GM12878 (cell line): ENCODE measurements at regions not wholly inside any gene's neighbourhood (a gene's known extent, or its start where the extent isn't known, plus 50 kb on each side); places are given as distances from the start of the nearest gene placed in this dataset.

Experiments used
- ATAC-seq: fragments of 200-7000 bp; cut with Tn5 transposase; 3 replicates; pipeline ENCODE4 v1.9.1; 2020; ENCODE audit warnings: mild to moderate bottlenecking, moderate library complexity
- BruUV-seq: library from RNA; stranded (reverse); fragments of 400-500 nt; replicated peaks from 2 replicates; lab custom pipeline; 2021; lab: Mats Ljungman, UMichigan
- CTCF ChIA-PET: fragments of 300-600 bp; sonication (Branson Sonifier 250); formaldehyde crosslinking; extraction: SDS; loops from one replicate; lab custom pipeline; 2021; ENCODE audit warnings: inconsistent platforms; lab: Yijun Ruan, JAX
- POLR2A ChIA-PET: fragments of 350-600 bp; formaldehyde crosslinking; extraction: SDS; loops from one replicate; lab custom pipeline; 2021; ENCODE audit warnings: inconsistent platforms; lab: Charles Lee
- RAD21 ChIA-PET: fragments of 300-600 bp; sonication (Branson Sonifier 250); formaldehyde crosslinking; loops from one replicate; lab custom pipeline; 2023; ENCODE audit warnings: antibody characterized with exemption; ENCODE audit not compliant: unreplicated experiment; lab: Charles Lee
- SMC1A ChIA-PET: fragments of 300-600 bp; sonication (Branson Sonifier 250); formaldehyde crosslinking; loops from one replicate; lab custom pipeline; 2023; ENCODE audit not compliant: unreplicated experiment, uncharacterized antibody; lab: Charles Lee
- DNase-seq: peaks from one replicate; pipeline ENCODE4 v3.0.0-alpha.2; 2011; ENCODE audit warnings: low read depth, low spot score
- FAIRE-seq: peaks from 3 replicates; lab custom pipeline; 2011; peaks lifted over from hg19 to GRCh38; lab: Jason Lieb, UNC
- H2AFZ ChIP-seq: 2 replicates; pipeline ENCODE4 v1.6.0; 2011; ENCODE audit warnings: low read depth, low read length, control low read depth; ENCODE audit not compliant: control insufficient read depth
- H3K27ac ChIP-seq: 2 replicates; pipeline ENCODE4 v1.5.1; 2011; ENCODE audit warnings: control low read depth; ENCODE audit not compliant: control insufficient read depth, insufficient read depth
- H3K27me3 ChIP-seq, 2 experiments: replicated peaks in 1 of 2; 2 replicates each; pipeline versions ENCODE4 v1.6.0 to v1.6.1; 2011; ENCODE audit warnings: low read length in 1 of 2; ENCODE audit not compliant: control insufficient read depth in 2 of 2, insufficient read depth in 2 of 2
- H3K36me3 ChIP-seq, 2 experiments: 2 replicates each; pipeline ENCODE4 v1.5.1; 2011; ENCODE audit warnings: low read length in 1 of 2; ENCODE audit not compliant: control insufficient read depth in 2 of 2, insufficient read depth in 2 of 2
- H3K4me1 ChIP-seq: 2 replicates; pipeline ENCODE4 v1.6.1; 2011; ENCODE audit warnings: mild to moderate bottlenecking, low read length, moderate library complexity, mixed read lengths; ENCODE audit not compliant: control insufficient read depth, insufficient read depth
- H3K4me2 ChIP-seq: 2 replicates; pipeline ENCODE4 v1.6.0; 2011; ENCODE audit warnings: control low read depth; ENCODE audit not compliant: control insufficient read depth, insufficient read depth
- H3K4me3 ChIP-seq: fragments of 200-600 bp; sonication (generic); 2 replicates; pipeline ENCODE4 v1.5.1; 2016
- H3K79me2 ChIP-seq: 2 replicates; pipeline ENCODE4 v1.6.0; 2011; ENCODE audit warnings: low read length; ENCODE audit not compliant: control insufficient read depth, insufficient read depth
- H3K9ac ChIP-seq: 2 replicates; pipeline ENCODE4 v1.8.0; 2011; ENCODE audit warnings: low read length, control low read depth, mixed read lengths; ENCODE audit not compliant: control insufficient read depth, insufficient read depth
- H3K9me3 ChIP-seq: replicated peaks from 3 replicates; pipeline ENCODE4 v1.5.1; 2011; ENCODE audit warnings: mild to moderate bottlenecking, low read length; ENCODE audit not compliant: control insufficient read depth, insufficient read depth
- H4K20me1 ChIP-seq: 2 replicates; pipeline ENCODE4 v1.6.0; 2011; ENCODE audit not compliant: control insufficient read depth, insufficient read depth
- BHLHE40 ChIP-seq, 2 experiments: fragments of 450-650 bp in 1 of 2; IDR thresholded peaks; 2 replicates each; pipeline ENCODE4 v1.6.1; 2011 to 2017; ENCODE audit warnings: low read depth in 2 of 2, borderline replicate concordance in 1 of 2, improper control_type of control experiment in 1 of 2, low read length in 1 of 2, mild to moderate bottlenecking in 1 of 2
- BRCA1 ChIP-seq: IDR thresholded peaks from 2 replicates; pipeline ENCODE4 v1.6.1; 2011; ENCODE audit warnings: low read depth, low read length, improper control_type of control experiment
- CREB1 ChIP-seq: IDR thresholded peaks from 2 replicates; pipeline ENCODE4 v1.6.1; 2012; ENCODE audit warnings: low read depth, mild to moderate bottlenecking, inconsistent platforms
- KAT2A ChIP-seq: conservative IDR thresholded peaks from 2 replicates; pipeline ENCODE4 v1.6.1; 2011; ENCODE audit warnings: low read depth, low read length; ENCODE audit not compliant: control insufficient read depth
- MEF2A ChIP-seq: IDR thresholded peaks from 2 replicates; pipeline ENCODE4 v1.6.1; 2011; ENCODE audit warnings: low read depth, mild to moderate bottlenecking, low read length, moderate library complexity; ENCODE audit not compliant: insufficient read depth
- MLLT1 ChIP-seq: fragments of 450-650 bp; IDR thresholded peaks from 2 replicates; pipeline ENCODE4 v1.6.1; 2016; ENCODE audit warnings: mild to moderate bottlenecking
- MYB ChIP-seq: fragments of 150-350 bp; IDR thresholded peaks from 2 replicates; pipeline ENCODE4 v1.6.1; 2014; ENCODE audit warnings: mild to moderate bottlenecking, low read depth, low read length, borderline replicate concordance
- RB1 ChIP-seq: fragments of 450-650 bp; formaldehyde crosslinking; IDR thresholded peaks from 2 replicates; pipeline ENCODE4 v1.6.1; 2017; ENCODE audit warnings: mild to moderate bottlenecking, borderline replicate concordance
- RCOR1 ChIP-seq: conservative IDR thresholded peaks from 2 replicates; pipeline ENCODE4 v1.6.1; 2012; ENCODE audit warnings: low read depth, low read length, improper control_type of control experiment
- RUNX3 ChIP-seq: IDR thresholded peaks from 2 replicates; pipeline ENCODE4 v1.6.1; 2012; ENCODE audit warnings: low read length, inconsistent platforms
- SKIL ChIP-seq: fragments of 450-650 bp; IDR thresholded peaks from 2 replicates; pipeline ENCODE4 v1.6.1; 2017; ENCODE audit warnings: mild to moderate bottlenecking, low read depth, inconsistent platforms; ENCODE audit not compliant: poor library complexity, severe bottlenecking
- WGBS: methylation state at CpG from one replicate; pipeline ENCODE4 v1.1.6; 2016; ENCODE audit warnings: low lambda C conversion rate; ENCODE audit not compliant: insufficient replicate concordance, insufficient coverage; ENCODE audit errors: missing lambda C conversion rate; 5-methylcytosine and 5-hydroxymethylcytosine counted together
- in situ Hi-C: fragments of 300-500 bp; cut with MboI; formaldehyde crosslinking; loops from 9 replicates; pipeline ENCODE4 v1.14.3; 2018; ENCODE audit warnings: mixed read lengths
- intact Hi-C: fragments of 100-400 bp; cut with micrococcal nuclease; formaldehyde crosslinking; loops from one replicate; pipeline ENCODE4 v1.14.2; 2022; ENCODE audit not compliant: unreplicated experiment
- TF ChIP-seq, protein P1 (sequence below): IDR thresholded peaks from 2 replicates; pipeline ENCODE4 v1.6.1; 2011; ENCODE audit warnings: low read depth, mild to moderate bottlenecking, low read length, moderate library complexity, borderline replicate concordance; ENCODE audit errors: extremely low read depth

DNA sequence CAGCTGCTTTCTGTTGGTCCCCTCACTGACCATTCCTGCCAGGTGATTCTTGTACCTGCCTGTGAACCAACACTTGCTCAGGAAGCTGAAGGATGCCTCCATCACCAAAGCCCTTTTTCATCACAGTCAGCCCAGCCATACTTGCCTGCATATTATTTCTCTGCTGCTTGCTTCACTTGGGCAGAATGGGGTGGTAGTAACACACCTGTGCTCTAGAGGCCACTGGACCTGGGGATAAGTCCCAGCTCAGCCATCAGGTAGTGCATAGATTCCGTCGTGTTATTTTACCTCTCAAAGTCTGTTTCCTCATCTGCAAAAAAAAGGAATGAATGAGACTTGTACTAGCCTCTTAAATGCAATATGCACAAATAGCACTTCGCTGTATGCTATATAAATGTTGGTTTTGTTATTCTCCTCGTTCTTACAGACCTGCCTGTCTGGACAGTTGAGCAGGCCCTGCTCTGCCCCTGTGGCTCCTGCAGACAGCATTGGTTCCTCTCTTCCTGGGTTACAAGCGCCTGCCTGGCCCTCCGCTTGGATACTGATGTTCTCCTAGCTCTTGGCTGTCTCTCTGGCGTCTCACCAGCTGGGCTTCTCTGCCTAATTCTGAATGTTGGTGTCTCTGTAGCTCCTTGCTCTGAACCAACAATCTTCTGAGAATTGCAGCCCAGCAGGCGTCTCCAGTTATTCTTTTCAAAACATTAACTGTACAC lies 151.8 kb downstream of the UNC5CL start:
- CTCF ChIA-PET = no interaction called here
- in situ Hi-C loops = no loop called here

DNA sequence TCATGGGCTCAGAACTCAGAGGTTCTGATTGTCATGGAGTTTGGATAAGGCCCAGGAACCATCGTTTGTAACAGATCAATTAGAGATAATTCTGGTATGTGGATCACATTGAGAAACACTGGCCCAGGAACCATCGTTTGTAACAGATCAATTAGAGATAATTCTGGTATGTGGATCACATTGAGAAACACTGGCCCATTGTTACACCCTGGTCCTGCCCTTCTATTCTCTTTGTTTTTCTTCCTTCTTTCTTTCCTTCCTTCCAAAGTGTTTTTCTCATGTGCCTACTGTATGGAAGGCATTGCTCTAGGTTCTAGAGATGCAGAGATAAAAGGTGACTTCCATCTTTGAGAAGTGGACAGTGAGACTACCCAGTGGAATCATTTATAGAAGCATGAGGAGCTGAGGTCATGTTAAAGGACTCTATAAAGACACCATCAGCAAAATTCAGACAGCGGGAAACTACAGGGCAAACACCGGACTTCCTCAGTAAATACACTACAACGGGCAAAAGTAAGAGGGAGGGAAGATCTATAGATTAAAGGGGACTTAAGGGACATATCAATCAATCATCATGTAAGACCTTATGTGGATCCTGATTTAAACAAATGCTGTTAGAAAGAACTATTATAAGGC lies 153.8 kb downstream of the UNC5CL start:
- H3K9ac ChIP-seq = no peak overlapping the region
- no TSS peak for BruUV-seq
- ChIA-PET RAD21 (no interaction called here), SMC1A (no interaction called here)
- peaks cover 0 to 3% of the 10 kb centered on the region in 2 experiments; a peak in 2 of 4 replicates for H3K27me3 ChIP-seq
- H3K36me3 ChIP-seq = no peaks in the 10 kb centered on the region
- no peak overlapping the region for H3K4me3 ChIP-seq
- no peak for DNase-seq
- H3K4me2 ChIP-seq = no peak overlapping the region
- intact Hi-C loops (no loop called here), in situ Hi-C loops (no loop called here)
- no peaks in the 10 kb centered on the region for H3K9me3 ChIP-seq
- no peaks in the 10 kb centered on the region for H4K20me1 ChIP-seq
- TF ChIP-seq MLLT1 (no peak), SKIL (no peak), KAT2A (no peak), MYB (no peak), BRCA1 (no peak), MEF2A (no peak), CREB1 (no peak)
- TF ChIP-seq, all 136 proteins: peak for 0
- no peak overlapping the region for H2AFZ ChIP-seq
- ChIA-PET CTCF (no interaction called here), POLR2A (no interaction called here)
- FAIRE-seq (no peak), ATAC-seq (no peak)
- no peaks in the 10 kb centered on the region for H3K4me1 ChIP-seq
- WGBS = 21% methylated on average over 5 of the region's 5 CpGs
- H3K27ac ChIP-seq = no peak overlapping the region
- no peaks in the 10 kb centered on the region for H3K79me2 ChIP-seq

More for the DNA sequence above, 151.8 kb downstream of the UNC5CL start:
- H3K4me1 ChIP-seq = no peaks in the 10 kb centered on the region
- H3K27ac ChIP-seq = no peak overlapping the region
- DNase-seq = no peak
- no peak overlapping the region for H2AFZ ChIP-seq
- ChIA-PET RAD21 (no interaction called here), POLR2A (interaction anchor here (0.9 kb wide), 1 partner anchor 12 kb away, joined by 3 read pairs; no protein-coding TSS in a partner anchor)
- peaks cover 0 to under 1% of the 10 kb centered on the region in 2 experiments; a peak in 3 of 4 replicates for H3K27me3 ChIP-seq
- BruUV-seq = no TSS peak
- no peak overlapping the region for H3K9ac ChIP-seq
- TF ChIP-seq RUNX3 (no peak), RCOR1 (no peak), RB1 (no peak), BHLHE40 (IDR thresholded peaks at IDR 0.05; ENCODE audit: borderline replicate concordance in 1 of 2, low read depth in 2 of 2, low read length in 1 of 2) (no peak), CREB1 (no peak)
- TF ChIP-seq, protein P1, sequence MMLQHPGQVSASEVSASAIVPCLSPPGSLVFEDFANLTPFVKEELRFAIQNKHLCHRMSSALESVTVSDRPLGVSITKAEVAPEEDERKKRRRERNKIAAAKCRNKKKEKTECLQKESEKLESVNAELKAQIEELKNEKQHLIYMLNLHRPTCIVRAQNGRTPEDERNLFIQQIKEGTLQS = no peak
- TF ChIP-seq, all 136 proteins: peak for 0
- Histone ChIP-seq H3K9me3 (no peaks in the 10 kb centered on the region), H4K20me1 (no peaks in the 10 kb centered on the region; the same call in 1 of the 2 replicates), H3K4me2 (no peak overlapping the region), H3K4me3 (no peak overlapping the region), H3K36me3 (no peaks in the 10 kb centered on the region), H3K79me2 (no peaks in the 10 kb centered on the region)
- SMC1A ChIA-PET = no interaction called here
- WGBS = 17% methylated on average over 8 of the region's 8 CpGs
- ATAC-seq (no peak), FAIRE-seq (no peak)
- intact Hi-C loops = no loop called here
